ENCODE measurements at regions not wholly inside any gene's neighbourhood (a gene's known extent, or its start where the extent isn't known, plus 50 kb on each side); places are given as distances from the start of the nearest gene placed in this dataset.

GRCh38 chr12:126353604-126354003 lies 1288.4 kb downstream of the AACS start:
- Histone ChIP-seq H3K4me3 (no peak overlapping the region), H3K27ac (no peak overlapping the region), H3K27me3 (no peaks in the 10 kb centered on the region), H3K4me1 (no peaks in the 10 kb centered on the region), H3K36me3 (no peaks in the 10 kb centered on the region), H3K9me3 (no peaks in the 10 kb centered on the region)
- DNase-seq, result no peak
- in situ Hi-C loops (cut with MboI; ENCODE audit: low sequenced_read_pairs in 4 of 4), result no loop called here
- TF ChIP-seq POLR2A (IDR thresholded peaks at IDR 0.05), result no peak
- no peak for TF ChIP-seq CTCF (IDR thresholded peaks at IDR 0.05 in 4 of 5, conservative IDR thresholded peaks at IDR 0.05 in 1 of 5)
- intact Hi-C loops (cut with DNase I; ENCODE audit: low total_unique reads), result no loop called here
- ATAC-seq, result no peak

- H3K27ac ChIP-seq, result no peak overlapping the region
- H3K27me3 ChIP-seq, result no peaks in the 10 kb centered on the region
- H3K4me1 ChIP-seq, result no peaks in the 10 kb centered on the region
- TF ChIP-seq POLR2A (IDR thresholded peaks at IDR 0.05) (no peak), CTCF (IDR thresholded peaks at IDR 0.05 in 4 of 5, conservative IDR thresholded peaks at IDR 0.05 in 1 of 5) (no peak)
- DNase-seq, result no peak
- in situ Hi-C loops (cut with MboI; ENCODE audit: low sequenced_read_pairs in 4 of 4) (no loop called here), intact Hi-C loops (cut with DNase I; ENCODE audit: low total_unique reads) (no loop called here)
- H3K4me3 ChIP-seq, result no peak overlapping the region
- no peaks in the 10 kb centered on the region for H3K9me3 ChIP-seq
- no peak for ATAC-seq
- no peaks in the 10 kb centered on the region for H3K36me3 ChIP-seq
These were observed 1289.4 kb downstream of the AACS start for GRCh38 chr12:126354633-126355032.

- Histone ChIP-seq H3K4me1 (no peaks in the 10 kb centered on the region), H3K27me3 (no peaks in the 10 kb centered on the region), H3K36me3 (no peaks in the 10 kb centered on the region), H3K9me3 (no peaks in the 10 kb centered on the region), H3K27ac (no peak overlapping the region), H3K4me3 (no peak overlapping the region)
- no peak for DNase-seq
- intact Hi-C loops (cut with DNase I; ENCODE audit: low total_unique reads), result no loop called here
- TF ChIP-seq POLR2A (IDR thresholded peaks at IDR 0.05), result no peak
- no peak for TF ChIP-seq CTCF (IDR thresholded peaks at IDR 0.05 in 4 of 5, conservative IDR thresholded peaks at IDR 0.05 in 1 of 5)
- in situ Hi-C loops (cut with MboI; ENCODE audit: low sequenced_read_pairs in 4 of 4), result no loop called here
- no peak for ATAC-seq
These were observed 1290.1 kb downstream of the AACS start for GRCh38 chr12:126355346-126355745.

- no peaks in the 10 kb centered on the region for H3K27me3 ChIP-seq
- no peaks in the 10 kb centered on the region for H3K36me3 ChIP-seq
- H3K9me3 ChIP-seq, result no peaks in the 10 kb centered on the region
- H3K4me3 ChIP-seq, result no peak overlapping the region
- in situ Hi-C loops (cut with MboI; ENCODE audit: low sequenced_read_pairs in 4 of 4) (no loop called here), intact Hi-C loops (cut with DNase I; ENCODE audit: low total_unique reads) (no loop called here)
- TF ChIP-seq CTCF (IDR thresholded peaks at IDR 0.05 in 4 of 5, conservative IDR thresholded peaks at IDR 0.05 in 1 of 5) (no peak), POLR2A (IDR thresholded peaks at IDR 0.05) (no peak)
- DNase-seq (no peak), ATAC-seq (no peak)
- no peak overlapping the region for H3K27ac ChIP-seq
- H3K4me1 ChIP-seq, result no peaks in the 10 kb centered on the region
These were observed 1293.6 kb downstream of the AACS start for GRCh38 chr12:126358806-126359205.

GRCh38 chr12:126359216-126359615 lies 1294.0 kb downstream of the AACS start:
- DNase-seq (no peak), ATAC-seq (no peak)
- TF ChIP-seq POLR2A (IDR thresholded peaks at IDR 0.05) (no peak), CTCF (IDR thresholded peaks at IDR 0.05 in 4 of 5, conservative IDR thresholded peaks at IDR 0.05 in 1 of 5) (no peak)
- Histone ChIP-seq H3K27me3 (no peaks in the 10 kb centered on the region), H3K4me1 (no peaks in the 10 kb centered on the region), H3K36me3 (no peaks in the 10 kb centered on the region), H3K27ac (no peak overlapping the region), H3K9me3 (no peaks in the 10 kb centered on the region), H3K4me3 (no peak overlapping the region)
- intact Hi-C loops (cut with DNase I; ENCODE audit: low total_unique reads), result no loop called here
- in situ Hi-C loops (cut with MboI; ENCODE audit: low sequenced_read_pairs in 4 of 4), result no loop called here

Measured in gastrocnemius medialis (tissue), 4 donors.